ENCODE measurements at regions not wholly inside any gene's neighbourhood (a gene's known extent, or its start where the extent isn't known, plus 50 kb on each side); places are given as distances from the start of the nearest gene placed in this dataset.

- no peak for TF ChIP-seq POLR2AphosphoS5 (IDR thresholded peaks at IDR 0.05)
- TF ChIP-seq CTCF (IDR thresholded peaks at IDR 0.05) = no peak
- no peak for TF ChIP-seq POLR2A (IDR thresholded peaks at IDR 0.05)
Measured at GRCh38 chrX:127030016-127030748, 210.7 kb downstream of the PRR32 start.

All from prostate gland (tissue), 2 donors.